K562 (cell line): ENCODE measurements at regions not wholly inside any gene's neighbourhood (a gene's known extent, or its start where the extent isn't known, plus 50 kb on each side); places are given as distances from the start of the nearest gene placed in this dataset.

ENCODE experiments used
- ATAC-seq: fragments of 200-7000 bp; cut with Tn5 transposase; 3 replicates; pipeline ENCODE4 v1.9.1; 2020; ENCODE audit warnings: moderate library complexity
- BruUV-seq: library from RNA; stranded (reverse); fragments of 400-500 nt; replicated peaks from 2 replicates; lab custom pipeline; 2021; lab: Mats Ljungman, UMichigan
- CTCF ChIA-PET: fragments of 300-600 bp; formaldehyde crosslinking; extraction: SDS; loops from one replicate; lab custom pipeline; 2021; ENCODE audit warnings: low intra/inter-chr PET ratio; lab: Yijun Ruan, JAX
- POLR2A ChIA-PET: fragments of 300-600, 350-650 bp; sonication (Branson Sonifier 250); formaldehyde crosslinking; extraction: SDS; loops from one replicate; lab custom pipeline; 2021; ENCODE audit warnings: antibody characterized with exemption, inconsistent platforms; lab: Yijun Ruan, JAX
- DNase-seq, 4 experiments: peaks; one replicate each; pipeline versions ENCODE4 v3.0.0 to v3.0.0-alpha.2; 2011 to 2018; ENCODE audit warnings: low spot score in 3 of 4, mixed read lengths in 3 of 4; ENCODE audit errors: extremely low read depth in 1 of 4
- FAIRE-seq: peaks from 2 replicates; lab custom pipeline; 2011; peaks lifted over from hg19 to GRCh38; lab: Jason Lieb, UNC
- H2AFZ ChIP-seq: 2 replicates; pipeline ENCODE4 v1.6.0; 2011; ENCODE audit warnings: low read depth, low read length, control low read depth, inconsistent platforms
- H3K27ac ChIP-seq: fragments of 200-600 bp; 3 replicates; pipeline ENCODE4 v1.8.0; 2011; ENCODE audit warnings: low read depth, mild to moderate bottlenecking, control low read depth, inconsistent platforms, low read length, moderate library complexity, mixed read lengths; ENCODE audit errors: extremely low read depth
- H3K27me3 ChIP-seq, 2 experiments: fragments of 300-600 bp in 1 of 2; 2 replicates in 1 of 2; 3 replicates in 1 of 2; pipeline versions ENCODE4 v1.6.0 to v1.8.0; 2011; ENCODE audit warnings: inconsistent platforms in 2 of 2, low read length in 2 of 2, mild to moderate bottlenecking in 1 of 2, mixed read lengths in 1 of 2, moderate library complexity in 1 of 2; ENCODE audit not compliant: control insufficient read depth in 2 of 2, insufficient read depth in 2 of 2
- H3K36me3 ChIP-seq: fragments of 300-600 bp; 3 replicates; pipeline ENCODE4 v1.8.0; 2011; ENCODE audit warnings: mild to moderate bottlenecking, low read length, inconsistent platforms; ENCODE audit not compliant: control insufficient read depth, insufficient read depth
- H3K4me1 ChIP-seq, 2 experiments: fragments of 200-600 bp in 1 of 2; replicated peaks in 1 of 2; 2 replicates in 1 of 2; 3 replicates in 1 of 2; pipeline versions ENCODE4 v1.5.1 to v1.8.0; 2011; ENCODE audit warnings: inconsistent platforms in 2 of 2, low read length in 2 of 2, mild to moderate bottlenecking in 1 of 2, mixed read lengths in 1 of 2, moderate library complexity in 1 of 2; ENCODE audit not compliant: control insufficient read depth in 2 of 2, insufficient read depth in 2 of 2
- H3K4me2 ChIP-seq: 2 replicates; pipeline ENCODE4 v1.6.1; 2011; ENCODE audit warnings: low read length, control low read depth, inconsistent platforms, mixed read lengths; ENCODE audit not compliant: insufficient read depth
- H3K4me3 ChIP-seq: fragments of 200-600 bp; sonication (generic), shearing (Covaris generic); 2 replicates; pipeline ENCODE4 v1.5.1; 2016; ENCODE audit warnings: control low read depth, inconsistent platforms
- H3K79me2 ChIP-seq: fragments of 200-600 bp; 3 replicates; pipeline ENCODE4 v1.8.0; 2011; ENCODE audit warnings: low read length, inconsistent platforms; ENCODE audit not compliant: control insufficient read depth, insufficient read depth
- H3K9ac ChIP-seq, 2 experiments: 2 replicates each; pipeline versions ENCODE4 v1.6.0 to v1.6.1; 2011; ENCODE audit warnings: low read depth in 2 of 2, low read length in 2 of 2, control low read depth in 1 of 2, inconsistent platforms in 1 of 2, mild to moderate bottlenecking in 1 of 2, mixed read lengths in 1 of 2; ENCODE audit not compliant: insufficient read depth in 1 of 2
- H3K9me1 ChIP-seq: one replicate; pipeline ENCODE4 v1.6.0; 2011; ENCODE audit warnings: inconsistent platforms, mild to moderate bottlenecking, low read length, moderate library complexity; ENCODE audit not compliant: control insufficient read depth, insufficient read depth
- H3K9me3 ChIP-seq: replicated peaks from 2 replicates; pipeline ENCODE4 v1.5.1; 2011; ENCODE audit warnings: low read depth, low read length, inconsistent platforms; ENCODE audit not compliant: control insufficient read depth, insufficient read depth
- H4K20me1 ChIP-seq: replicated peaks from 2 replicates; pipeline ENCODE4 v1.6.1; 2011; ENCODE audit warnings: low read length, inconsistent platforms, mixed read lengths; ENCODE audit not compliant: control insufficient read depth, insufficient read depth
- L3MBTL2 ChIP-seq: fragments of 450-650 bp; IDR thresholded peaks from 2 replicates; pipeline ENCODE4 v1.6.1; 2016; ENCODE audit warnings: mild to moderate bottlenecking, moderate library complexity
- MYC ChIP-seq, 2 experiments: fragments of 250-450 bp in 1 of 2; sonication (Bioruptor Pico) in 1 of 2; IDR thresholded peaks; 2 replicates each; pipeline versions ENCODE4 v1.5.1 to v1.6.1; 2012 to 2021; ENCODE audit warnings: low read depth in 2 of 2, borderline replicate concordance in 1 of 2, improper control_type of control experiment in 1 of 2, low read length in 1 of 2, mild to moderate bottlenecking in 1 of 2, moderate library complexity in 1 of 2
- RBBP5 ChIP-seq: fragments of 200-600 bp; sonication (generic); IDR thresholded peaks from 2 replicates; pipeline ENCODE4 v1.6.1; 2012; ENCODE audit warnings: borderline replicate concordance, mild to moderate bottlenecking, low read length, control low read depth, inconsistent platforms; ENCODE audit not compliant: insufficient read depth, poor library complexity, severe bottlenecking
- TBL1XR1 ChIP-seq, 2 experiments: IDR thresholded peaks; 2 replicates each; pipeline ENCODE4 v1.6.1; 2012; ENCODE audit warnings: improper control_type of control experiment in 2 of 2, low read length in 2 of 2, mild to moderate bottlenecking in 1 of 2
- WGBS: fragments of 100-300 bp; shearing (Covaris generic); methylation state at CpG from one replicate; pipeline ENCODE4 v1.1.6; 2016; ENCODE audit warnings: low coverage, mixed read lengths; ENCODE audit not compliant: insufficient coverage; ENCODE audit errors: missing lambda C conversion rate; 5-methylcytosine and 5-hydroxymethylcytosine counted together
- in situ Hi-C: fragments of 300-500 bp; cut with MboI; formaldehyde crosslinking; loops from 4 replicates; pipeline ENCODE4 v1.15.0; 2018; ENCODE audit warnings: inconsistent platforms, mixed read lengths
- intact Hi-C: fragments of 100-400 bp; cut with micrococcal nuclease; formaldehyde crosslinking; loops from 2 replicates; pipeline ENCODE4 v1.14.2; 2022

DNA sequence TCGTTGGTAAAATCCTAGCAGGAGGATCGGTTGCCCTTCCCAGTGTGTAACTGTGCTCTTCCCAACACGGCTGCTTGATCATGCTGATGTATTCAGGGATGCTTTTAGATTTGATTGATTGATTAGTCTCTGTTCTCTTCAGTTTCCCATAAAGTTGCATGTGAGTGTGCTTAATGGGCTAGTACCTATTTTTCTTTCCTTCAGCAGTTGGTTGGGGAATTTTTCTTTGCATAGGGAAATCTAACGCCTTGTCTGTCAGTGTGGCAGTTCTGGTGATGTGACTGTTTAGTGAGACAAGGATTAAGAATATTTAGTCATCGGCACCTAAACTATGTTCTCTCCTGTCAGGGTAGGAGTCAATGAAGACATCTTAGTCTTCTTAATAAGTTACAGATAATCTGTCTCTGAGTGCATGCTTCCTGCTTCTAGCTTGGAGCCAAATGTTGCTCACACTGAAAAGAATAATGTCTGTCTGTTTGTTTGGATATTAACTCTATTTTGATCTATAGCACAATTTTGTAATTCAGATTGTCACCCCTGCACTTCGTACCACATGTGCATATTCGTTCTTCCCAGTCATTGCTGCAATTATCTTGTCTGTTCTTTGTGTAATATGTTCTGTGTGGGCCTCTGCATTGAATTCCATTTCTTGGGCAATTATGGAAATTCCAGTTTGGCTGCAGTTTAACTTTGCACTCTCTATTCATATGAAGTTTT lies 169.9 kb downstream of the EDN1 start:
- CTCF ChIA-PET, result no interaction called here
- Histone ChIP-seq H3K27me3 (no peaks in the 10 kb centered on the region), H3K36me3 (no peaks in the 10 kb centered on the region), H3K4me1 (no peaks in the 10 kb centered on the region), H3K4me3 (no peak overlapping the region), H3K4me2 (no peak overlapping the region), H2AFZ (no peak overlapping the region), H3K9me1 (no peaks in the 10 kb centered on the region), H3K79me2 (no peaks in the 10 kb centered on the region), H3K9me3 (no peaks in the 10 kb centered on the region), H3K9ac (no peak overlapping the region), H3K27ac (no peak overlapping the region)
- intact Hi-C loops, result no loop called here
- BruUV-seq, result no TSS peak
- DNase-seq (no peak), FAIRE-seq (no peak)
- WGBS, result under 1% methylated on average over 7 of the region's 7 CpGs
- no peak for TF ChIP-seq TBL1XR1 (IDR thresholded peaks at IDR 0.05; ENCODE audit: low read length in 2 of 2)
- TF ChIP-seq RBBP5, result no peak
- TF ChIP-seq, all 486 proteins: peak for 0
- ATAC-seq, result no peak
- in situ Hi-C loops, result no loop called here
- POLR2A ChIA-PET, result no interaction called here
- H4K20me1 ChIP-seq, result no peaks in the 10 kb centered on the region

DNA sequence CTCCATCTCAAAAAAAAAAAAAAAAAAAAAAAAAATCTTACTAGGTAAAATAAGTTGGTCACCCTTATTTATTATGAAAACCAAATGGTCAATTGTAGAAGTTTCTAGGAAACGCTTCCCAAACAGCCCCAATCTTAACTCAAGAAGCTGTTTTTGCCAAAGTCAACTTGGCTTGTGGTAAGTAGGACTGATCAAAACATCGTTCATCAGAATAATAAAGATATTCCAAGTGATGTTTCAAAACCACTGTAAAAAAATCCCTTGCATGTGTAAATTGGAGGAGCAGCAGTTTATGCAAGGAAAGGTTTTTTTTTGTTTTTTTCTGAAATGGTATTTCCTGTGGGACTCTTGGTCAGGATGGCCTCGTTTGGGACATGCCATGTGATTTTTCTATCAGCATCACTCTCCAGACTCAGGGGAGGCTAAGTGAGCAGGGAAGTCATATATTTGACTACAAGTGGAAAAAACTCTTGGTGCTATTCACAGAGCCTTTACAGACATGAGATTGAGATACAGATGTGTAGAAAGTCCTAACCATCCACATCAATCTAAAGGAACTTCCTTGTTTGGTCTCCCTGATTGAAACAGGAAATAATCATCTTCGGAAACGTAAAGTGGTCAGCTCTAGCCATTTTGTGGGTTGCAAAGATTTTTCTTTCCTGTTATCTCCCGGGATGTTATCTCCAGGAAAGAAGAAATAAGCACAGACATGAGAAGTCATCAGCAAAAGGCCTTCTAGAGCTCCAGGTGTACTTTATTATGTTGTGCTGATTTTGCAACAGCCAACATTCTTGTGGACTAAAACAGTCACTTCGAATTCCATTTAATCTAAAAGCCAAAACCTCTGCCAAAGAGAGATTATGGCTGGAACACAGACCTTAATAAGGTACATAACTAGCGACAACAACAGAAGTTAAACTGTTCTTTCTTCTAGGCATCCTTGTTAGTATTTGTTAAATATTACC lies 177.8 kb downstream of the EDN1 start:
- no peaks in the 10 kb centered on the region for H3K4me1 ChIP-seq
- no peaks in the 10 kb centered on the region for H3K79me2 ChIP-seq
- H2AFZ ChIP-seq, result no peak overlapping the region
- no peak overlapping the region for H3K9ac ChIP-seq
- POLR2A ChIA-PET, result no interaction called here
- no peaks in the 10 kb centered on the region for H3K9me1 ChIP-seq
- no peak for FAIRE-seq
- DNase-seq, result no peak
- in situ Hi-C loops, result no loop called here
- no peak for TF ChIP-seq MYC (IDR thresholded peaks at IDR 0.05; ENCODE audit: low read depth, low read length)
- no peak for TF ChIP-seq MYC (CRISPR knock-in tag; IDR thresholded peaks at IDR 0.05; ENCODE audit: borderline replicate concordance, low read depth)
- 0 out of 2 replicates have a peak, but pooled peaks have one; percentile 25 for TF ChIP-seq L3MBTL2
- TF ChIP-seq, all 486 proteins: peak for 1
- Histone ChIP-seq H3K4me2 (no peak overlapping the region), H3K27ac (no peak overlapping the region), H3K27me3 (peaks cover 0 to 4% of the 10 kb centered on the region in 2 experiments; a peak in 1 of 5 replicates), H3K4me3 (no peak overlapping the region), H3K9me3 (no peaks in the 10 kb centered on the region), H4K20me1 (no peaks in the 10 kb centered on the region), H3K36me3 (no peaks in the 10 kb centered on the region)
- BruUV-seq, result no TSS peak
- CTCF ChIA-PET, result no interaction called here
- intact Hi-C loops, result no loop called here
- WGBS, result 1% methylated on average over 8 of the region's 8 CpGs
- no peak for ATAC-seq
